WI38 (cell line): ENCODE measurements at regions not wholly inside any gene's neighbourhood (a gene's known extent, or its start where the extent isn't known, plus 50 kb on each side); places are given as distances from the start of the nearest gene placed in this dataset.

Experiments used
- H3K4me3 ChIP-seq: 2 replicates; pipeline ENCODE4 v1.5.1; 2011; ENCODE audit warnings: low read depth, mild to moderate bottlenecking, control low read depth, low read length
- CTCF ChIP-seq: IDR thresholded peaks from 2 replicates; pipeline ENCODE4 v1.5.1; 2012; ENCODE audit warnings: low read depth, mild to moderate bottlenecking, control low read depth, low read length

GRCh38 chr20:22408521-22409402 is 175.6 kb downstream of the FOXA2 start:
- no peak overlapping the region for H3K4me3 ChIP-seq
- TF ChIP-seq CTCF, result no peak

GRCh38 chr20:22407237-22408193 is 176.9 kb downstream of the FOXA2 start:
- no peak overlapping the region for H3K4me3 ChIP-seq
- no peak for TF ChIP-seq CTCF

GRCh38 chr20:22404419-22405170 is 179.8 kb downstream of the FOXA2 start:
- no peak overlapping the region for H3K4me3 ChIP-seq
- TF ChIP-seq CTCF, result no peak

- no peak for TF ChIP-seq CTCF
- no peak overlapping the region for H3K4me3 ChIP-seq
These were observed 180.6 kb downstream of the FOXA2 start for GRCh38 chr20:22403632-22404361.

GRCh38 chr20:22403022-22403631 is 181.2 kb downstream of the FOXA2 start:
- no peak overlapping the region for H3K4me3 ChIP-seq
- no peak for TF ChIP-seq CTCF

GRCh38 chr20:22402550-22402949 is 181.8 kb downstream of the FOXA2 start:
- H3K4me3 ChIP-seq, result no peak overlapping the region
- no peak for TF ChIP-seq CTCF
